CD4-positive, CD25-positive, alpha-beta regulatory T cell (primary cell): ENCODE measurements at regions not wholly inside any gene's neighbourhood (a gene's known extent, or its start where the extent isn't known, plus 50 kb on each side); places are given as distances from the start of the nearest gene placed in this dataset.
"Not testable (repeated sequence)": the region's sequence is repeated elsewhere in the genome, so short reads cannot be mapped to it uniquely, and the experiment has no call there.

Experiments
- ATAC-seq, 2 donors: fragments of 150-1000 bp; cut with Tn5 transposase; one replicate each; pipeline ENCODE4 v1.10.0; 2021; ENCODE audit warnings: low read depth in 2 of 2, moderate number of reproducible peaks in 2 of 2, moderate library complexity in 1 of 2
- DNase-seq, 3 donors: peaks; one replicate each; pipeline versions ENCODE4 v3.0.0 to v3.0.0-alpha.2; 2012 to 2022; ENCODE audit warnings: mixed read lengths in 1 of 3
- H3K27ac ChIP-seq: one replicate; pipeline ENCODE4 v1.7.0; 2013; ENCODE audit warnings: mild to moderate bottlenecking, low read length; ENCODE audit not compliant: insufficient read depth, poor library complexity, severe bottlenecking
- H3K27me3 ChIP-seq: one replicate; pipeline ENCODE4 v1.7.0; 2013; ENCODE audit warnings: low read length; ENCODE audit not compliant: control insufficient read depth, insufficient read depth
- H3K36me3 ChIP-seq: one replicate; pipeline ENCODE4 v1.7.0; 2013; ENCODE audit warnings: mild to moderate bottlenecking, low read length, moderate library complexity; ENCODE audit not compliant: control insufficient read depth, insufficient read depth
- H3K4me1 ChIP-seq: 2 replicates; pipeline ENCODE4 v1.7.0; 2013; ENCODE audit warnings: mild to moderate bottlenecking, low read length; ENCODE audit not compliant: insufficient read depth, control insufficient read depth, poor library complexity, severe bottlenecking
- H3K4me3 ChIP-seq: one replicate; pipeline ENCODE4 v1.7.0; 2013; ENCODE audit warnings: low read depth, mild to moderate bottlenecking, low read length, moderate library complexity
- H3K9me3 ChIP-seq, 2 experiments: 1 replicate in 1 of 2; 2 replicates in 1 of 2; pipeline ENCODE4 v1.7.0; 2013; ENCODE audit warnings: low read length in 2 of 2, mild to moderate bottlenecking in 1 of 2, moderate library complexity in 1 of 2; ENCODE audit not compliant: control insufficient read depth in 2 of 2
- H3K27ac Mint-ChIP-seq, 3 donors: one replicate each; pipeline ENCODE4 v1.8.0; 2020 to 2022; ENCODE audit warnings: mild to moderate bottlenecking in 3 of 3, mixed read lengths in 3 of 3, moderate library complexity in 2 of 3
- H3K27me3 Mint-ChIP-seq: one replicate; pipeline ENCODE4 v1.8.0; 2022; ENCODE audit warnings: mild to moderate bottlenecking, mixed read lengths
- H3K36me3 Mint-ChIP-seq: one replicate; pipeline ENCODE4 v1.8.0; 2020; ENCODE audit warnings: mixed read lengths
- H3K4me1 Mint-ChIP-seq, 4 donors: one replicate each; pipeline ENCODE4 v1.8.0; 2020 to 2022; ENCODE audit warnings: mixed read lengths in 4 of 4, mild to moderate bottlenecking in 1 of 4
- H3K4me3 Mint-ChIP-seq, 4 donors: one replicate each; pipeline ENCODE4 v1.8.0; 2020 to 2022; ENCODE audit warnings: mild to moderate bottlenecking in 4 of 4, mixed read lengths in 4 of 4, moderate library complexity in 3 of 4
- H3K9me3 Mint-ChIP-seq, 7 donors: one replicate each; pipeline ENCODE4 v1.8.0; 2020 to 2022; ENCODE audit warnings: mixed read lengths in 7 of 7, mild to moderate bottlenecking in 3 of 7, moderate library complexity in 2 of 7

DNA sequence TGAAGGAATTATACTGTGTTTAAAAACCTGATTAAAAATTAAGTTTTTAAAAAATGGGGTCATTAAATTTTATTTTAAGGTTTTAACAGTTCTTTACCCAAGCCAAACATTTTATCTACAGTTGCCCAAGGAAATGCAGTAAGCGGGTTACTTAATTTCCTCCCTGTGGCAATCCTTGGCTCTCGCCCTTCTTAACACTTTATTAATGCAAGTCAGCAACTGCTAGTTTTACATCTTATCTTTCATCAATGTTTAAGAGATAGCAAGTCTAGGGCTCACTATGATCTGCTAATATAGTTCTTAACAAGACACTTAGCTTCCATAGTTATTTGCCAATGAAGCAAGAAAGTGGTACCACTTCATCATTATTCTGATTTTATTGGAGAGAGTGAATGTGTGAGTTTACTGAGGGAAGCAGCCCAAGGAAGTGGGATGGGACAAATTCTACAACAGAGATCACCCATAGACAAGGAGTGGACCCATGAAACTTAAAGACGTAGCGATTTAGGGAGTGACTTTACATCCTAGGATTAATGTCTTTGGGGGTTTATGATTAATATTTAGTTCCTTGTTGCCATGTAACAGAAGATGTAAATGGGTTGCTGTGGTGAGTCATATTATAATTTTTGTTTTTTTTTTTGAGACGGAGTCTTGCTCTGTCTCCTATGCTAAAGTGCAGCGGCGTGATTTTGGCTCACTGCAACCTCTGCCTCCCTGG is 120.4 kb upstream of the ZNF658 start:
- not testable (repeated sequence) for H3K4me1 ChIP-seq, H3K4me3 ChIP-seq, H3K4me3 Mint-ChIP-seq, H3K27ac ChIP-seq, H3K27ac Mint-ChIP-seq, H3K9me3 Mint-ChIP-seq, H3K27me3 Mint-ChIP-seq, H3K36me3 ChIP-seq, H3K9me3 ChIP-seq, DNase-seq, H3K36me3 Mint-ChIP-seq, H3K27me3 ChIP-seq, ATAC-seq, H3K4me1 Mint-ChIP-seq

DNA sequence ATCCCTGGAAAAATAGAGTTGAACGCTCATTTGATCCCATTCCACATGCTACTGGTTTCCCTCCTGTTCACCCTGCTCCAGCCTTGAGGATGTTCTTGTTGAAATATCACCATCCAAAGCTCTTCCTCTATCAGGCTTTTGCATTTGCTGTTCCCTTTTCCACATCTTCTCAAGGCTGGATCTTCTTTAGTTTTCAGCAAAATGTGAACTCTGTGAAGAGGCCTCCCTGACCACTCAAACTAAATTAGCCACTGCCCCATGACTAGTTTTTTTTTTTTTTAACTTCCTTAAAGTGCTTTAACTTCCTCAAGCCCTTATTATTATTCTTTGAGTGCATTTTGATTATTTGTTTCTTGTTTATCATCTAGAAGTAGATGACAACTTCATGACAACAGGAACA is 119.3 kb upstream of the ZNF658 start:
- not testable (repeated sequence) for H3K27me3 ChIP-seq, H3K36me3 ChIP-seq, H3K36me3 Mint-ChIP-seq, H3K27ac Mint-ChIP-seq, ATAC-seq, H3K4me1 Mint-ChIP-seq, H3K9me3 Mint-ChIP-seq, H3K27me3 Mint-ChIP-seq, H3K4me3 ChIP-seq, H3K27ac ChIP-seq, DNase-seq, H3K9me3 ChIP-seq, H3K4me1 ChIP-seq, H3K4me3 Mint-ChIP-seq

DNA sequence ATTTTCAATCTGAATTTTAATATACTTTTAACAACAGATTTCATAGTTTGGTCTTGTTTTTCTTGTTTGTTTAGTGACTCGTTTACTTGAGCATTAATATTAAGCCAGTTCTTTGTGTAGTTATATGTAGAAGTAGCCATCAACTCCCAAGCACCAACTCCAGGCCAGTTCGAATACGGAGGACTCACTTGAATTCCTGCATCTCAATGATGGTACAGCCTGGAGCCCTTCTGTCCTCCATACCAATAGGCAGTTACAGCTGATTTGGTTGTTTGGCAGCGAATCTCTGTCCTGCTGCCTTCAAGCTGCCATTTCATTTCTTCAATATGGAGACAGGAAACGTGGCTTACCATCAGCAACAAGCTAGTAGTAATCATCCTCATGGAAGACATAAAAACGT is 118.5 kb upstream of the ZNF658 start:
- H3K27ac Mint-ChIP-seq, H3K27me3 Mint-ChIP-seq, H3K4me1 Mint-ChIP-seq, H3K4me3 Mint-ChIP-seq, H3K36me3 ChIP-seq, H3K4me3 ChIP-seq, H3K36me3 Mint-ChIP-seq, ATAC-seq, H3K4me1 ChIP-seq, H3K27me3 ChIP-seq, H3K9me3 Mint-ChIP-seq, H3K9me3 ChIP-seq, H3K27ac ChIP-seq, DNase-seq: not testable (repeated sequence)

DNA sequence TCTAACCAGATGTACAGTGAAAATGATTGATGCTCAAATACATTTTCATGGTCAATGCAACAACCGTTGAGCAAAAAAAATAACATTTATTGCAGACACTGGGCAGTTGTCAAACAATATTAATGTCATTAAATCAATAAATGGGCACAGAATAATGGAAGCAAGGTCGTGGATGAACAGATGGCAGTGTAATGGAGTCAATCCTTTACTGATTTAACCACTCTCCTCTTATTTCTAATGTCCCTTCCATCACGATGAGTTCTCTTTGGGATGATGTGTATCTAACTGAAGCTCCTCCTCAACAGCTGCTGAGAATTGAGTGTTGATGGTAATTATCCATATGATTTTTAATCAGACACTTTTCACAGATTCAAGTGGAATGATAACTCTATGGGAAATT is 114.9 kb upstream of the ZNF658 start:
- H3K4me3 Mint-ChIP-seq, H3K4me1 Mint-ChIP-seq, H3K27ac Mint-ChIP-seq, H3K4me1 ChIP-seq, H3K36me3 ChIP-seq, H3K27me3 Mint-ChIP-seq, ATAC-seq, DNase-seq, H3K9me3 ChIP-seq, H3K4me3 ChIP-seq, H3K9me3 Mint-ChIP-seq, H3K36me3 Mint-ChIP-seq, H3K27ac ChIP-seq, H3K27me3 ChIP-seq: not testable (repeated sequence)

DNA sequence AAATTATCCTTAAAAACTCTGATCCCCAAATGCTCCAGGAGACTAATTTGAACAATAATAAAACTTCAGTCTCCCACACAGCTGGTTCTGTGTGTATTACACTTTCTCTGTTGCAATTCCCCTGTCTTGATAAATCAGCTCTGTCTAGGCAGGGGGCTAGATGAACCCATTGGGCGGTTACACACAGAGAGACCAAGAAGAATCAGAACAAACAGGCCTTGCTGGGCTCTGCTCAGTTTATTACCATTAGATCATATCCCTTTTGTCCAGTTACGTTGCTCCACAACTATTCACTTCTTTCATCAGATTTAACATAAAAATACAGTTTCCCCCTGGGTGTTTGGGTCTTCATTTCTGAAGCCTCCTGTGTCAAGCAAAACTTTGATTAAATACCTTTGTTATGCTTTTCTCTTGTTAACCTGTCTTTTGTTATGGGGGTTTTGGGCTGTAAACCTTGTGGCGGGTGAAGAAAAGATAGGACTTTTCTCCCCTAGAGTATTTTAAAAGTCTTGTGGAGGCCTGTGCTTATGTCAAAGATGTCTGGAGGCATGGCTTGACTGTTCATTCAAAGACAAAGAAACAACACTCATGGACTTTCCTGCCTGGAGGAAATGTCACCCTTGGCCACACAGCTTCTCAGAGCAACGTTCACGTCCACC is 109.3 kb upstream of the ZNF658 start:
- H3K27ac ChIP-seq, H3K4me3 Mint-ChIP-seq, H3K9me3 ChIP-seq, H3K27me3 ChIP-seq, H3K27ac Mint-ChIP-seq, H3K9me3 Mint-ChIP-seq, H3K36me3 ChIP-seq, H3K4me1 Mint-ChIP-seq, H3K27me3 Mint-ChIP-seq, H3K36me3 Mint-ChIP-seq, DNase-seq, H3K4me1 ChIP-seq, H3K4me3 ChIP-seq, ATAC-seq: not testable (repeated sequence)

DNA sequence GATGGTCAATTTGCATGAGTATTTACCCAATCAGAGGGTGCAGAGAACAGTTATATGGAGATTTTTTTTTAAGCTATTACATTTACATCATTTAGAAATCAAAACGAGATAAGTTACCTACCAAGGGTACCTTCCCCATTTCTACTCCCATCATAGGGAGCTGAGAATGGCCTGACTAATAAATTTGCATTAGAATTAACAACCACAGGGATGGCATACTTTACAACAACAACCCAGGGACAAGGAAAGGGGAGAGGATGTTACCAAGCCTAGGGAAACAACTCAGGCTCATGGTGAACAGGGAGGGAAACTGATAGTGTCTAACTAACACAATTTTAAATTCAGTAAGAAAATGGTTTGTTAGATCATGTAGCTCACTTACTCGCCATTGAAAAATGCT is 105.8 kb upstream of the ZNF658 start:
- not testable (repeated sequence) for H3K9me3 ChIP-seq, H3K36me3 Mint-ChIP-seq, H3K27me3 ChIP-seq, H3K4me3 ChIP-seq, H3K27me3 Mint-ChIP-seq, H3K4me1 Mint-ChIP-seq, H3K4me3 Mint-ChIP-seq, H3K9me3 Mint-ChIP-seq, H3K27ac Mint-ChIP-seq, ATAC-seq, H3K27ac ChIP-seq, H3K36me3 ChIP-seq, H3K4me1 ChIP-seq, DNase-seq

DNA sequence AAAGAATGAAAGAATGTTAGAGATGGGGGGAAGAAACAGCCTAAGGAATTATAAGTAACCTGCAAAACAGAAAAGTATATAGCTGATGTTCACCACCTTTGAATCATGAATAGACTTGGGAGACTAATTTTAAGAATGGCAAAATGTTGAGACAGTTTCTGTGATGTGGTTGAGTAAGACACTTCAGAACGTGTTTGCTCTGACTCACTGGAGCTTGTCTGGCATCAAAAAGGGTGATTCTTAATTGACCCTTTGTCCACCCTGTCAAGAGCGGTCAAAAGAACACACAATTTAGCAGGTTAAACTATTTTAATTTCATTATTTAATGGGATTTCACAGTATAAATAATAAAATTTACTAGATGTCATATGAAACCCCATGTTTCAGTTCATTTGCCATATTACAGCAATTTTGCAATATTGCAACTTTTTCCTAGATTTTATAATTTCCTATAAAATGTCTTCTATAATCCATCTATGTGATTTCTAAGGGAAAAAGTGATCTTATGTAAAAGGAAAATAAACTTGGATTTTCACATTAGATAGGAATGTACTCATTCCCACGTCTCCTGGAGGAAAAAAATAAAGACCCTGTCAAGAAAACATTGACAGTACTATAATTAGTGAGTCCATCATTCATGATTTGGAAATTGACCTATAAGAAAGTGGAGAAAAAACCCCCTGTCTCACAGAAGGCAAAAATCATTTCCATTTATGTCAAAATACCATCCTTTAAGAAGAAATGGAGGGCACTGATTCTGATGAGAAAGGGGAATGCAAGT is 104.6 kb upstream of the ZNF658 start:
- not testable (repeated sequence) for H3K36me3 ChIP-seq, H3K27me3 ChIP-seq, H3K4me1 Mint-ChIP-seq, H3K4me3 Mint-ChIP-seq, H3K27me3 Mint-ChIP-seq, H3K9me3 ChIP-seq, H3K27ac ChIP-seq, H3K27ac Mint-ChIP-seq, H3K4me1 ChIP-seq, H3K9me3 Mint-ChIP-seq, DNase-seq, H3K36me3 Mint-ChIP-seq, ATAC-seq, H3K4me3 ChIP-seq
